ENCODE measurements at regions not wholly inside any gene's neighbourhood (a gene's known extent, or its start where the extent isn't known, plus 50 kb on each side); places are given as distances from the start of the nearest gene placed in this dataset.
A peak's percentile ranks its signal among the peaks of the same experiment; 100 is the strongest.

DNA sequence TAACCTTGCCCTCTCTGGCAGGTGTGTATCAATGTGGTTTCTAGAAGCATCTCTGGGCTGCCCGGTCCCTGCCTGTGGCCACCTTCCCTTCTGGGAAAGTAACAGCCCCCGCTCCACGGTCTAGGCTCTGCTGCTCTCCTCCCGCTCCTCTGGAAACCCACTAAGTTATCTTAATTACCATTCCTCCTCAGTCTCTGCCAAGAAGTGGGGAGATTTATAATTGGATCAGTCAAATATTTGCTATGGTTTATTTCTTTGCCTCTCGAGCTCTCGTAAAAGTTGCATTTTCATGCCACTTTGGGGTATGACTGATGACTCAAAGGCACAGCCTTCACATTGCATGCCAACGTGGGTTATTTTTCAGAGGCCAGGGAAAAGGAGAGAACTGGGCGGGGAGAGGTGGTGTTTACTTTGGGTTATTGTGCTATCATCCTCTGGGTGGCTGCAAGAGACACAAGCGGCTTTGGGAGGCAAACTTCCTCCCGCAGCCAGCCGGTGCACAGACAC, 205.3 kb upstream of the WWC1 start:
- TF ChIP-seq, protein P1, sequence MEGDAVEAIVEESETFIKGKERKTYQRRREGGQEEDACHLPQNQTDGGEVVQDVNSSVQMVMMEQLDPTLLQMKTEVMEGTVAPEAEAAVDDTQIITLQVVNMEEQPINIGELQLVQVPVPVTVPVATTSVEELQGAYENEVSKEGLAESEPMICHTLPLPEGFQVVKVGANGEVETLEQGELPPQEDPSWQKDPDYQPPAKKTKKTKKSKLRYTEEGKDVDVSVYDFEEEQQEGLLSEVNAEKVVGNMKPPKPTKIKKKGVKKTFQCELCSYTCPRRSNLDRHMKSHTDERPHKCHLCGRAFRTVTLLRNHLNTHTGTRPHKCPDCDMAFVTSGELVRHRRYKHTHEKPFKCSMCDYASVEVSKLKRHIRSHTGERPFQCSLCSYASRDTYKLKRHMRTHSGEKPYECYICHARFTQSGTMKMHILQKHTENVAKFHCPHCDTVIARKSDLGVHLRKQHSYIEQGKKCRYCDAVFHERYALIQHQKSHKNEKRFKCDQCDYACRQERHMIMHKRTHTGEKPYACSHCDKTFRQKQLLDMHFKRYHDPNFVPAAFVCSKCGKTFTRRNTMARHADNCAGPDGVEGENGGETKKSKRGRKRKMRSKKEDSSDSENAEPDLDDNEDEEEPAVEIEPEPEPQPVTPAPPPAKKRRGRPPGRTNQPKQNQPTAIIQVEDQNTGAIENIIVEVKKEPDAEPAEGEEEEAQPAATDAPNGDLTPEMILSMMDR (IDR thresholded peaks at IDR 0.05) = peak in 1 of 4 donors; percentile 27
- TF ChIP-seq POLR2A (IDR thresholded peaks at IDR 0.05) = no peak
